ENCODE measurements at regions not wholly inside any gene's neighbourhood (a gene's known extent, or its start where the extent isn't known, plus 50 kb on each side); places are given as distances from the start of the nearest gene placed in this dataset.

- no peak for DNase-seq (ENCODE audit: low read depth)
Measured at GRCh38 chrX:125791787-125792186, 374.3 kb downstream of the DCAF12L2 start.

GRCh38 chrX:125810856-125811255 lies 355.2 kb downstream of the DCAF12L2 start:
- no peak for DNase-seq (ENCODE audit: low read depth)

- no peak for DNase-seq (ENCODE audit: low read depth)
Measured at GRCh38 chrX:125826080-125826479, 340.0 kb downstream of the DCAF12L2 start.

- no peak for DNase-seq (ENCODE audit: low read depth)
Measured at GRCh38 chrX:125826774-125827451, 339.2 kb downstream of the DCAF12L2 start.

GRCh38 chrX:125846271-125846670 lies 319.8 kb downstream of the DCAF12L2 start:
- no peak for DNase-seq (ENCODE audit: low read depth)

- DNase-seq (ENCODE audit: low read depth) = no peak
Measured at GRCh38 chrX:125850693-125851092, 315.4 kb downstream of the DCAF12L2 start.

GRCh38 chrX:125883169-125883568 lies 282.9 kb downstream of the DCAF12L2 start:
- DNase-seq (ENCODE audit: low read depth) = no peak

GRCh38 chrX:125894947-125895346 lies 271.1 kb downstream of the DCAF12L2 start:
- no peak for DNase-seq (ENCODE audit: low read depth)

- DNase-seq (ENCODE audit: low read depth) = no peak
Measured at GRCh38 chrX:125895518-125895917, 270.6 kb downstream of the DCAF12L2 start.

DNA sequence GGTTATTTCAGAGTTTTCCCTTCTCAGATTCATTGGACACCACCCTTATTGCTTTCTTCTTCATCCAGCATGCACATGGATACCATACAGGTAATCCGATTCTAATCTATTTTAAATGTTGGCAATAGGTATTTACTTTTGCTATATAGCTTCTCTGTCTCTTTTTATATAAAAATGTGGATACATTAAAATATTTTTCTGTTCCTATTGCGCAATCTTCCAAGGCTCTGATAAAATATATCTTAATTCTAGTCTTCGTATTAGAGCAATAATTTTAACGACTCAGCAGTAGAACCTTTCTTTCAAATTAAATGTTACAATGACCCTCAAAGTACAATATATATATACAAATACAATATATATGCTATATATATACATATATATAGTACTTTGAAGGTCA lies 239.8 kb downstream of the DCAF12L2 start:
- no peak for DNase-seq (ENCODE audit: low read depth)

GRCh38 chrX:125940985-125941384 lies 225.1 kb downstream of the DCAF12L2 start:
- DNase-seq (ENCODE audit: low read depth) = no peak

DNA sequence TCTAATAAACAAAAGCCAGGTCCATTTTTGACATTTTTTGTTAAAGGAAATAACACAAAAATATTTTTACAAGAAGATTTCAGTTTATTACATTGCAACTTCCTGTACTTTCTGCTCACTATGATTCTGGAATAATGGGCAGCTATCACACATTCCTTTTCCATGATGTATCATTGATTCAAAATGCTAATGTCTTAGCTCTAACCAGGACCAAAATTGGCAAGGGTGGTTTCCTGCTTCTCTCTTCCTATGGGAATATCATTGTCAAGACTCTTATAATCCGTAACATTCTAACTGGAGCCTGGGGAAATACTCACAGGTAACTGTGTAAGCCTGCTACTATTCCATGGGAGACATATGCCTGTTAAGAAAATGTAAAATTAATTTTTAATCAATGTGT lies 218.6 kb downstream of the DCAF12L2 start:
- DNase-seq (ENCODE audit: low read depth) = no peak

DNA sequence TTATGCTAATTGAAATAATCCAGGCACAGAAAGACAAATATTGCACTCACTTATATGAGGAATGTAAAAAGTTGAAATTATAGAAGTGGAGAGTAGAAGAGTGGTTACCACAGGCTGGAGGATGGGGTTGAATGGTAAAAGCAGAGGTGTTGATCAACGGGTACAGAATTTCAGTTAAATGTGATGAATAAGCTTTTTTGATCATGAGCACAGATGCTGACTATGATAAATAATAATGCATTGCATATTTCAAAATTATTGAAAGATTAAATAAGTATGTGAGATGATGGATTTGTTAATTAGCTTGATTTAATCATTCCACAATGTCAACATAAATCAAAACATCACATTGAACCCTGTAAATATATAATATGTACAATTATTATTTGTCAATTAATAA lies 213.1 kb downstream of the DCAF12L2 start:
- DNase-seq (ENCODE audit: low read depth) = no peak

DNA sequence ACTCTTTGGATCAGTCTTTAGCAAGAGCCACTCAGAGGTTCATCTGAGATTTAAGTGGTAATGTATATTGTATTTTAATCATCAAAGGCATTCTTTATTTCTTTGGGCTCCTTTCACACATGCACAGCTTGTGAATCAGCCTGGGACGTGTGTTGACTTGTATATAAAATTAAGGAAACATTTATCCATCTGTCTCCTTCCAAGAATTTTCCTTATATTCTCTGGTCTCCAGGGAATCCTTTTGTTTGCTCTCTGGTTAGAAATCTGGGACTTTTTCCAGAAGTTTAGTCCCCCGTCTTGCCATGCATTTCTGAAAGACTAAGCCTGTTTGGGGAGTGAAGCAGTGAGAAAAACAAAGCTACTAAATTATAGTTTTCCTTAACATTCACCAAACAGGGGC lies 212.3 kb downstream of the DCAF12L2 start:
- DNase-seq (ENCODE audit: low read depth) = no peak

DNA sequence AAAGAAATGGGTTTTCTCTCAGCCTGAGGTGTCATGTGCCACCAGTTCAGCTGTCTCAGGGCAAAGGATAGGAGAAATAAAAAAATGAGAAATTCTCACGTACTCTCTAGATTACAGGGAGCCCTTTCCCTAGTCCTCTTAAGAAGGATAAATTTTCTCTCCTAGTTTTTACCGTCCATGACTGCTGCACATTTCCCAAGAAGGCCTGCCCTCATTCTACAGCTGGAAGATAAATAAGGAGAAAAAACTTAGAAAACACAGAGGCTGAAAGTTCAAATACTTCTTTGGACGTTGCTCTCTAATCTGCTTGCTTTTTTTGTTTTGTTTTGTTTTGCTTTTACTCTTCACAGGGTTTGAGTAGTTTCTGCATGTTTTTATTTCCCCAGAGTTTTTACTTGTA lies 211.9 kb downstream of the DCAF12L2 start:
- no peak for DNase-seq (ENCODE audit: low read depth)

DNA sequence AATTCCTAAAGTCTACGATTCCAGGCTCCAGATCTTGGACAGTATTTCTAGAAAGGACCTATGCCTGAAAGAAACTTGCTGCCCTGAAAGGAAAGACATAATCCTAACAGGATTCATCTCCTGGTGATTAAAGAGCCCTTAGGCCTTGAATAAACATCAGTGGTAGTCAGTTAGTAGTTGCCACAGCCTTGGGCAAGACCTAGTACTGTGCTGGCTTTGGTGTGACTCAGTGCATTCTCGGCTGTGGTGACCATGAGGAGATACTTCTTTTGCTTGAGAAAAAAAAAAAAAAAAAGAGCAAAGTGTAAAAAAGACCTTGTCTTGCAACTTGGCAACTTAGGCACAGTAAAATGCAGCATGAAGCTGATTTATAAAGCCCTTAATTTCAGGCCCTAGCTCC lies 188.2 kb downstream of the DCAF12L2 start:
- DNase-seq (ENCODE audit: low read depth) = no peak

GRCh38 chrX:125998432-125998831 lies 167.7 kb downstream of the DCAF12L2 start:
- DNase-seq (ENCODE audit: low read depth) = no peak

GRCh38 chrX:126027229-126027628 lies 138.9 kb downstream of the DCAF12L2 start:
- DNase-seq (ENCODE audit: low read depth) = no peak

- DNase-seq (ENCODE audit: low read depth) = no peak
Measured at GRCh38 chrX:126030021-126030420, 136.1 kb downstream of the DCAF12L2 start.

- no peak for DNase-seq (ENCODE audit: low read depth)
Measured at GRCh38 chrX:126063984-126064383, 102.1 kb downstream of the DCAF12L2 start.

DNA sequence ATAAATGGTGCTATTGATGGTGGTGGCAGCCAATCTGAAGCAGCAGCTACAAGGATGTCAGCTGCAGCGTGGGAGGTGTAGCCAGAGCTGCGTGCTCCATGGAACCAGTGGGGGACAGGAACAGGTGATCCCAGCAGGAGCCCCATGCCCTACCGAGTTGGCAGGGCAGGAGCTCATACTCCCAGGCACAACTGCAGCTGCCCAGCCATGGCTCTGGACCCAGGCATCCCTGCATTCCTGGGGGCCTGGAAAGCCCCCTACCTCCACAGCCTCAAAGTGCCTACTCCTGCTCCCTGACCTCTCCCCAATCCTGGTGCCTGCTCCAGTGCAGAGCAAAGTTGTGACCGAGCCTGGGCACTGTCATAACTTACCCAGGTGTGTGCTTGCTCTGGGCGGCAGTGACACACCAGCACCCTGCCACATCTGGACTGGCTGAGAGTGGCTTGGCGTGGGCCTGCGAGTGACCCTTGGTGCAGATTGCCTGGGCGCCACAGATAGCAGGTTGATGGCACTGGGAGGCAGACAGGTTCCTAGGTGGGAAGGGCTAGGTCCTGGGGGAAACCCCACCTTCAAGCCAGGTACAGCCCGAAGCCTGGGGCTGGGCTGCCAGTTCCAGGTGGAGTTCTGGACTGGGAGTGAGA lies 101.1 kb downstream of the DCAF12L2 start:
- no peak for DNase-seq (ENCODE audit: low read depth)

DNA sequence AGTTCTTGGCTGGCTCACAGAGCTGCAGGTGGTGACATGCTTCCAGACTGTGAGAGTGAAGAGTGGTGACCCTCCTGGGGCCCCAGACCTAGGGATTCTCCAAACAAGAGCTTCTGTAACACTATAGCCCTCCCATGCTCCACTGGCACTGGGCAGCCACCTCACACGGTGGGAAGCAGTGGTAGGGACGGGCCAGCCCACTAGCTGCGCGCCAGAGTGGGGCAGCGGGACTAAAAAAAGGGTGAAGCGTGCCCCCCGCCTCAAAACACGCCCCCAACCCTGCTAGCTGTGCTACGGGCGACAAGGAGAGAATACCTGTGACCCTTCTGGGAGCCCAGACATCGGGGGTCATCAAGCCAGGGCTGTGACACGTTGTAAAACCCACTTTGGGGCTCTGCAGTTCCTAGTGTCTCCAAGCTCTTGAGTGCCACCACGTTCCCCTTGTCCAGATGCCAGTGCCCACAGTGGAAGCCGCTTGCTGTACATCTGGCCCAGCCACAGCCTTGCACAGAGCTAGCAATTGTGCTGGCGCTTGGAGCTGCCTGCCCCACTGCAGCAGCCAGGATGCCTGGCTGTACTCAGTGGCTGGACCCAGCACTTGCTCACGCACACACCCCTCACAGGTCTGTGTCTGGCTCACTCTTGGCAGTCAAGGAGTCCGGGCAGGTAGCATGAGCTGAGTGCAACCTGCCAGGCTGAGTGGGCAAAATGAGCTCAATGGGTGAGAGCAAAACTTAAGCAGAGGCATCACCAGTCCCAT lies 100.0 kb downstream of the DCAF12L2 start:
- DNase-seq (ENCODE audit: low read depth) = no peak
